Adrenal gland (tissue), 9 donors: ENCODE measurements at regions not wholly inside any gene's neighbourhood (a gene's known extent, or its start where the extent isn't known, plus 50 kb on each side); places are given as distances from the start of the nearest gene placed in this dataset.

Experiments
- DNase-seq, 7 donors: peaks; one replicate each; pipeline ENCODE4 v3.0.0-alpha.2; 2019 to 2020
- H3K27ac ChIP-seq, 5 donors: fragments of 200-600 bp; sonication (generic) in 4 of 5; 1 replicate in 3 of 5; 2 replicates in 2 of 5; pipeline versions ENCODE4 v1.5.1 to v1.8.0; 2016 to 2020; ENCODE audit warnings: mild to moderate bottlenecking in 1 of 5
- H3K27me3 ChIP-seq: fragments of 200-600 bp; 2 replicates; pipeline ENCODE4 v1.8.0; 2021
- H3K36me3 ChIP-seq, 2 donors: fragments of 200-600 bp; replicated peaks in 1 of 2; 1 replicate in 1 of 2; 2 replicates in 1 of 2; pipeline versions ENCODE4 v1.5.1 to v1.8.0; 2018 to 2022
- H3K4me1 ChIP-seq, 2 donors: fragments of 200-600 bp; replicated peaks in 1 of 2; 1 replicate in 1 of 2; 2 replicates in 1 of 2; pipeline versions ENCODE4 v1.5.1 to v1.8.0; 2018 to 2021
- H3K4me3 ChIP-seq, 4 donors: fragments of 200-600 bp; sonication (generic) in 3 of 4; one replicate each; pipeline ENCODE4 v1.5.1; 2016 to 2018
- H3K9me3 ChIP-seq, 3 donors: fragments of 200-600 bp; sonication (generic) in 1 of 3; replicated peaks in 1 of 3; 1 replicate in 2 of 3; 2 replicates in 1 of 3; pipeline versions ENCODE4 v1.5.1 to v1.8.0; 2016 to 2021
- CTCF ChIP-seq, 6 experiments: fragments of 450-650 bp in 4 of 6; fragments of 200-600 bp in 2 of 6; sonication (generic) in 1 of 6; IDR thresholded peaks; 1 replicate in 5 of 6; 2 replicates in 1 of 6; pipeline versions ENCODE4 v1.5.1 to v1.8.0; 2016 to 2021; ENCODE audit warnings: antibody characterized with exemption in 6 of 6, mild to moderate bottlenecking in 2 of 6, moderate library complexity in 1 of 6
- POLR2A ChIP-seq, 2 donors: fragments of 450-650 bp; IDR thresholded peaks; one replicate each; pipeline ENCODE4 v1.6.1; 2017; ENCODE audit warnings: antibody characterized with exemption in 2 of 2, mild to moderate bottlenecking in 2 of 2, moderate library complexity in 1 of 2
- WGBS, 4 donors: extraction: QIAGEN DNeasy Blood & Tissue Kit in 2 of 4; methylation state at CpG; one replicate each; pipeline versions ENCODE4 v1.1.5 to v1.1.7; 2013 to 2017; 5-methylcytosine and 5-hydroxymethylcytosine counted together
- intact Hi-C, 2 donors: fragments of 100-400 bp; cut with DNase I; formaldehyde crosslinking; loops; one replicate each; pipeline versions ENCODE4 v1.14.1 to v1.15.0; 2022 to 2023
- donor health status: healthy with polysubstance abuse.
- donor health status: Bipolar disorder and iron deficiency.
- donor health status: DM: yes; HTN: yes; CAD: no.
- donor health status: DM: no; HTN: no; CAD: no.
- donor health status: DM: no; HTN: no; CAD: no.

GRCh38 chr5:85488295-85488694 is 1103.6 kb upstream of the EDIL3 start:
- intact Hi-C loops = no loop called here
- Histone ChIP-seq H3K4me1 (no peaks in the 10 kb centered on the region), H3K27me3 (no peaks in the 10 kb centered on the region), H3K4me3 (no peak overlapping the region), H3K9me3 (peaks cover 0 to 12% (median 0%) of the 10 kb centered on the region in 3 donors), H3K27ac (no peak overlapping the region), H3K36me3 (no peaks in the 10 kb centered on the region)
- no peak for TF ChIP-seq CTCF (IDR thresholded peaks at IDR 0.05)
- TF ChIP-seq POLR2A (IDR thresholded peaks at IDR 0.05) = no peak
- DNase-seq = no peak

GRCh38 chr5:85500869-85501268 is 1116.2 kb upstream of the EDIL3 start:
- DNase-seq = no peak
- Histone ChIP-seq H3K36me3 (no peaks in the 10 kb centered on the region), H3K27ac (no peak overlapping the region), H3K27me3 (no peaks in the 10 kb centered on the region), H3K4me1 (no peaks in the 10 kb centered on the region), H3K9me3 (no peaks in the 10 kb centered on the region), H3K4me3 (no peak overlapping the region)
- intact Hi-C loops = no loop called here
- TF ChIP-seq POLR2A (IDR thresholded peaks at IDR 0.05) (no peak), CTCF (IDR thresholded peaks at IDR 0.05) (no peak)

- Histone ChIP-seq H3K4me3 (no peak overlapping the region), H3K9me3 (no peaks in the 10 kb centered on the region), H3K27me3 (no peaks in the 10 kb centered on the region), H3K27ac (no peak overlapping the region), H3K4me1 (peaks cover 0 to 3% of the 10 kb centered on the region in 2 donors), H3K36me3 (no peaks in the 10 kb centered on the region)
- intact Hi-C loops = no loop called here
- WGBS, 4 donors = 67 to 93% (median 84%) methylated on average over 1 to 4 of the region's 4 CpGs
- no peak for TF ChIP-seq CTCF (IDR thresholded peaks at IDR 0.05)
- TF ChIP-seq POLR2A (IDR thresholded peaks at IDR 0.05) = no peak
- peak in 1 of 7 donors; percentile 21 for DNase-seq
These were observed 1104.8 kb upstream of the COX7C start for GRCh38 chr5:85512896-85513295.

- TF ChIP-seq POLR2A (IDR thresholded peaks at IDR 0.05) (no peak), CTCF (IDR thresholded peaks at IDR 0.05) (no peak)
These were observed 1102.2 kb upstream of the COX7C start for GRCh38 chr5:85515588-85515987.

More at GRCh38 chr5:85515588-85515987, 1102.2 kb upstream of the COX7C start:
- H3K4me3 ChIP-seq = no peak overlapping the region
- no peaks in the 10 kb centered on the region for H3K9me3 ChIP-seq
- H3K4me1 ChIP-seq = peaks cover 0 to 3% of the 10 kb centered on the region in 2 donors
- no peaks in the 10 kb centered on the region for H3K36me3 ChIP-seq
- no peak overlapping the region for H3K27ac ChIP-seq
- intact Hi-C loops = no loop called here
- H3K27me3 ChIP-seq = no peaks in the 10 kb centered on the region
- no peak for DNase-seq
